Caco-2 (cell line): ENCODE measurements at regions not wholly inside any gene's neighbourhood (a gene's known extent, or its start where the extent isn't known, plus 50 kb on each side); places are given as distances from the start of the nearest gene placed in this dataset.

Experiments used
- BruUV-seq: library from RNA; stranded (reverse); fragments of 400-500 nt; replicated peaks from 2 replicates; lab custom pipeline; 2021; lab: Mats Ljungman, UMichigan
- CTCF ChIA-PET: fragments of 300-600 bp; sonication (Branson Sonifier 250); formaldehyde crosslinking; loops from one replicate; lab custom pipeline; 2022; ENCODE audit warnings: antibody characterized with exemption; lab: Charles Lee
- POLR2A ChIA-PET: fragments of 300-600 bp; sonication (Branson Sonifier 250); formaldehyde crosslinking; loops from one replicate; lab custom pipeline; 2022; ENCODE audit warnings: antibody characterized with exemption; lab: Charles Lee
- DNase-seq, 2 experiments: peaks; one replicate each; pipeline versions ENCODE4 v3.0.0 to v3.0.0-alpha.2; 2020 to 2022
- H3K27me3 ChIP-seq: replicated peaks from 2 replicates; pipeline ENCODE4 v1.6.0; 2011; ENCODE audit warnings: low read length; ENCODE audit not compliant: control insufficient read depth, insufficient read depth
- H3K36me3 ChIP-seq: 2 replicates; pipeline ENCODE4 v1.5.1; 2011; ENCODE audit warnings: low read length; ENCODE audit not compliant: control insufficient read depth, insufficient read depth
- H3K4me1 ChIP-seq: fragments of 250-450 bp; sonication (Bioruptor Pico); 2 replicates; pipeline ENCODE4 v1.5.1; 2020; ENCODE audit warnings: mild to moderate bottlenecking
- H3K4me3 ChIP-seq: 2 replicates; pipeline ENCODE4 v1.5.1; 2011; ENCODE audit warnings: low read depth, mild to moderate bottlenecking, control low read depth, low read length
- H3K9me3 ChIP-seq: fragments of 250-450 bp; sonication (Bioruptor Pico); 2 replicates; pipeline ENCODE4 v1.5.1; 2020; ENCODE audit warnings: mild to moderate bottlenecking, moderate library complexity
- H3K27ac Mint-ChIP-seq: one replicate; pipeline ENCODE4 v1.8.0; 2022; ENCODE audit warnings: mixed read lengths; ENCODE audit not compliant: unreplicated experiment
- H3K27me3 Mint-ChIP-seq: one replicate; pipeline ENCODE4 v1.8.0; 2022; ENCODE audit warnings: mixed read lengths; ENCODE audit not compliant: insufficient read depth, unreplicated experiment
- H3K36me3 Mint-ChIP-seq: one replicate; pipeline ENCODE4 v1.8.0; 2022; ENCODE audit warnings: mild to moderate bottlenecking, mixed read lengths; ENCODE audit not compliant: insufficient read depth, unreplicated experiment
- H3K4me1 Mint-ChIP-seq: one replicate; pipeline ENCODE4 v1.8.0; 2022; ENCODE audit warnings: low read depth, mixed read lengths; ENCODE audit not compliant: unreplicated experiment
- H3K4me3 Mint-ChIP-seq: one replicate; pipeline ENCODE4 v1.8.0; 2022; ENCODE audit warnings: mild to moderate bottlenecking, moderate library complexity, mixed read lengths; ENCODE audit not compliant: unreplicated experiment
- H3K9me3 Mint-ChIP-seq: one replicate; pipeline ENCODE4 v1.8.0; 2022; ENCODE audit warnings: mixed read lengths; ENCODE audit not compliant: unreplicated experiment
- CTCF ChIP-seq, 2 experiments: fragments of 200-600 bp in 1 of 2; IDR thresholded peaks; 1 replicate in 1 of 2; 2 replicates in 1 of 2; pipeline versions ENCODE4 v1.5.1 to v1.8.0; 2011 to 2022; ENCODE audit warnings: antibody characterized with exemption in 1 of 2, control low read depth in 1 of 2, inconsistent platforms in 1 of 2, low read depth in 1 of 2, low read length in 1 of 2, mild to moderate bottlenecking in 1 of 2, moderate library complexity in 1 of 2; ENCODE audit not compliant: insufficient read depth in 1 of 2, severe bottlenecking in 1 of 2, unreplicated experiment in 1 of 2
- intact Hi-C: fragments of 100-400 bp; cut with micrococcal nuclease; formaldehyde crosslinking; loops from one replicate; pipeline ENCODE4 v1.10.0; 2022; ENCODE audit not compliant: unreplicated experiment

GRCh38 chr15:77816983-77817382 is 184.3 kb upstream of the LINGO1 start:
- no peak overlapping the region for H3K4me3 Mint-ChIP-seq
- BruUV-seq, result no TSS peak

DNA sequence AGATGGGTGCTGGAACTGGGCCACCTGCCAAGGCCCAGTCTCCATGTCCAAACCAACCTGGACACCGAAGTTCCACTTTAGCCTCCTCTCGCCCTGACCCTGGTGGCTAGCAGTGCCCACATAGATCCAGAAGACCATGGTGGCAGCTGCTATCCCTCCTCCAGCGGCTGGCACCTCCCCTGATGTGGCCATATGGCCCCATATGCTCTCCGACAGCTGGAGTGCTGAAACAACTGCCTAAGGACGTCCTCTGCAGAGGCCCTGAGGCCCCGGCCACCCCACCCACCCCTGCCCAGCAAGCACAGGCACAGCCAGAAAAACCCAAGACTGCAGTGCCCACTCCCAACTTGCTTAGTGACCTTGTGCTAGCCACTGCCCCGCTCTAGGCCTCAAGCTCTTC is 182.3 kb upstream of the LINGO1 start:
- Histone ChIP-seq H3K27me3 (no peaks in the 10 kb centered on the region), H3K4me1 (0 out of 2 replicates have a peak, but pooled peaks cover 2% of the 10 kb centered on the region), H3K9me3 (no peaks in the 10 kb centered on the region), H3K4me3 (no peak overlapping the region), H3K36me3 (no peaks in the 10 kb centered on the region)
- TF ChIP-seq CTCF (IDR thresholded peaks at IDR 0.05; ENCODE audit: insufficient read depth in 1 of 2, low read depth in 1 of 2, low read length in 1 of 2, severe bottlenecking in 1 of 2, unreplicated experiment in 1 of 2), result no peak
- no peaks in the 10 kb centered on the region for H3K9me3 Mint-ChIP-seq
- CTCF ChIA-PET, result no interaction called here
- no peaks in the 10 kb centered on the region for H3K36me3 Mint-ChIP-seq
- no peak overlapping the region for H3K4me3 Mint-ChIP-seq
- BruUV-seq, result no TSS peak
- no peak overlapping the region for H3K27ac Mint-ChIP-seq
- H3K4me1 Mint-ChIP-seq, result no peaks in the 10 kb centered on the region
- intact Hi-C loops, result no loop called here
- DNase-seq, result no peak
- POLR2A ChIA-PET, result no interaction called here
- peaks cover 6% of the 10 kb centered on the region for H3K27me3 Mint-ChIP-seq

More at GRCh38 chr15:77816983-77817382, 184.3 kb upstream of the LINGO1 start:
- intact Hi-C loops, result no loop called here
- Histone ChIP-seq H3K27me3 (peaks cover 3% of the 10 kb centered on the region), H3K9me3 (no peaks in the 10 kb centered on the region), H3K4me1 (0 out of 2 replicates have a peak, but pooled peaks cover 4% of the 10 kb centered on the region), H3K4me3 (no peak overlapping the region), H3K36me3 (no peaks in the 10 kb centered on the region)
- no peak for TF ChIP-seq CTCF (IDR thresholded peaks at IDR 0.05; ENCODE audit: insufficient read depth in 1 of 2, low read depth in 1 of 2, low read length in 1 of 2, severe bottlenecking in 1 of 2, unreplicated experiment in 1 of 2)
- H3K36me3 Mint-ChIP-seq, result no peaks in the 10 kb centered on the region
- peaks cover 18% of the 10 kb centered on the region for H3K27me3 Mint-ChIP-seq
- POLR2A ChIA-PET, result no interaction called here
- no peak overlapping the region for H3K27ac Mint-ChIP-seq
- no peaks in the 10 kb centered on the region for H3K4me1 Mint-ChIP-seq
- no peaks in the 10 kb centered on the region for H3K9me3 Mint-ChIP-seq
- DNase-seq, result no peak
- CTCF ChIA-PET, result no interaction called here

GRCh38 chr15:77812664-77813063 is 180.0 kb upstream of the LINGO1 start:
- Histone ChIP-seq H3K4me1 (no peaks in the 10 kb centered on the region), H3K36me3 (no peaks in the 10 kb centered on the region), H3K27me3 (no peaks in the 10 kb centered on the region), H3K4me3 (no peak overlapping the region), H3K9me3 (no peaks in the 10 kb centered on the region)
- CTCF ChIA-PET, result no interaction called here
- no TSS peak for BruUV-seq
- intact Hi-C loops, result no loop called here
- TF ChIP-seq CTCF (IDR thresholded peaks at IDR 0.05; ENCODE audit: insufficient read depth in 1 of 2, low read depth in 1 of 2, low read length in 1 of 2, severe bottlenecking in 1 of 2, unreplicated experiment in 1 of 2), result no peak
- Mint-ChIP-seq H3K27ac (no peak overlapping the region), H3K27me3 (peaks cover 6% of the 10 kb centered on the region), H3K4me3 (no peak overlapping the region), H3K9me3 (no peaks in the 10 kb centered on the region), H3K4me1 (no peaks in the 10 kb centered on the region), H3K36me3 (no peaks in the 10 kb centered on the region)
- POLR2A ChIA-PET, result no interaction called here
- no peak for DNase-seq
